ENCODE measurements at regions not wholly inside any gene's neighbourhood (a gene's known extent, or its start where the extent isn't known, plus 50 kb on each side); places are given as distances from the start of the nearest gene placed in this dataset.

DNA sequence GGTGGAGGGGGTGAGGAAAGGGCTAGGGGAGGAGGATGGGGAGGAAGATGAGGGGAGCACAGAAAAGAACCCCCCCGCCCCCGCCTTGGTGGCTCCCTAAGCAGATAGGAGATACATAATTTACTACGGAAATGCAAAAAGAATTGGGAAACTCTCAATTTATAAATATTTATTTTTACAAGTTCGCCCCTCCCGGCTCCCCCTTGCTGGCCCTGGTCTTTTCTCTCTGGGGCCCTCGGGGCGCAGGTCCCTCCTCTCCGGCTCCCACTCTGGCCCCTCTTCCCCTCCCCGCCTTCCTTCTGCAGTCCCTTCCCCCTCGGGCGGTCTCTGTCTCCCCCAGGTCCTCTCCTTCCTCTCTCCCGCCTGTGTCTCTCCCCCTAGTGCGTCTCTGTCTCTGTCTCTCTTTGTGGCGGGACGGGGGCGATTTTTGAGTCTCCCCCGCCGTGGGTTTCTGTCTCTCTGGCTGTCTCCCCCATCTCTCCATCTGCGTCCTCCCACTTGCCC lies 173.6 kb upstream of the IER5L start:
- DNase-seq = no peak

DNA sequence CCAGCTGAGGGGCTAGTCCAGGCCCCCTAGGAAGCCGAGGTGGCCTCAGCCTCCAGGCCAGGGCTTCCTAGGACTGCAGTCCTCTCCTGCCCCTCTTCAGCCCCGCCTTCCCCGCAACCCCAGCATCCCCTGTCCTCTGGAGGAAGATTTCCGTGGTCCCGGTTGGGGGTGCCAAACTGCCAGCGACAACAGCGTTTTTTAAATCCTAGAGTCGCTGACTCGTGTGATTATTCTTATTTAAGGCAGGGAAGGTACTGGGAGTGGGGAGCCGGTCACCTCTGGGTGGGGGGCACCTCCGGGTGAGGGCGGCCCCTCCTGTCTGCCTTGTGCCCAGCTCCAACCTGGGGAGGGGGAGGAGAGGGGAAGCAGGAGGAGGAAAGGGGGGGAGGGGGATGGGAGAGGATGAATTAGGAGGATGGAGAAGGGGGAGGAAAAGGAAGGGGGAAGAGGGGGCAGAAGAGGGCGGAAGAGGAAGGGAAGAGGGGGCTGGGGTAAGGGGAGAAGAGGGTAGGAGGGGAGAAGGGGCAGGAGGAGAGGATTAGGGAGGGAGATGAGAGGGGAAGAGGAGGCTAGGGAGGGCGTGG lies 173.1 kb upstream of the IER5L start:
- no peak for DNase-seq

DNA sequence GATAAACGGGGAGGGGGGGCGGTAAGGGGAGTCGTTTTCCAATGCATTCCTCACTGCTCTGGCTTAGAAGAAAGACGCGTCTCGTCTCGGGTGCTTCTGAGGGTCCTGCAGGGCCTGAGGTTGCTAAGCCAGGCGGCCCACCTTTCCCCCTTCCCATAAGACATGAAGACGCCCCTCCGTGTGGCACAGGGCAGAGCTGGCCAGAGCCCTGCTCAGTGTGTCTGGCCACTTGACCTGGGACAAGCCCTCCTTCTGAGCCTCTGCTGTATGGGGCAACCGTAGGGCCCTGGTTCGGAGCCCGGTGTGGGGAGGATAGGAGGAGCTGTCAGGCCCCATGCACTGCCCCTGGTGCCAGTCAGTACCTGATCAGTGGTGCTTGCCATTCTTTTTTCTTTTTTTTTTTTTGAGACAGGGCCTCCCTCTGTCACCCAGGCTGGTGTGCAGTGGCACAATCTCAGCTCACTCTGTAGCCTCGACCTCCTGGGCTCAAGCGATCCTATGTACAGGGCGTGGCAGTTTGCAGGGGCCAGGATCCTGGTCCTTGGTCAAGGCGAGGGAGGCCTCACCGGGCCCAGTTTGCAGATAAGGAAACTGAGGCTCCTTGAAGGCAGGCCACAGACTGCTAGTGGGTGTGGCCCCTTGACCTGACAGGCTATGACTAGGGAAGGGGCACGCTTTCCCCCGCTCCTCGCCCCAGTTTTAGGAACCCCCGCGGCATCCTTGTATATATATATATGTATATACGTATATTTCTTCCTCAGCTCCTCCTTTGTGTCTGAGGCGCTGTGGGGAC lies 172.3 kb upstream of the IER5L start:
- DNase-seq = no peak

DNA sequence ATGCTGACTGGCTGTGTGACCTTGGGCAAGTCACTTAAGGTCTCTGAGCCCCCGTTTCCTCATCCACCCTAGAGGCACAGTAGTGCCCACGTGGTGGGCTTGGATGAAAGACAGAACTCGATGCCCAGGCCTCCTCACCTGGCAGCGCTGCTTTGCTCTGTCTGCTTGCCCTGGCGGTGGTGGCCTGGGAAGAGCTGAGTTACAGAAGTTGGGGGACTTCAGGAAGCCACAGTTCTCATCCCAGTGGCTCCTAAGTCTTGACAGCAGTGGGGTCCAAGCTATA lies 171.5 kb upstream of the IER5L start:
- DNase-seq = no peak

DNA sequence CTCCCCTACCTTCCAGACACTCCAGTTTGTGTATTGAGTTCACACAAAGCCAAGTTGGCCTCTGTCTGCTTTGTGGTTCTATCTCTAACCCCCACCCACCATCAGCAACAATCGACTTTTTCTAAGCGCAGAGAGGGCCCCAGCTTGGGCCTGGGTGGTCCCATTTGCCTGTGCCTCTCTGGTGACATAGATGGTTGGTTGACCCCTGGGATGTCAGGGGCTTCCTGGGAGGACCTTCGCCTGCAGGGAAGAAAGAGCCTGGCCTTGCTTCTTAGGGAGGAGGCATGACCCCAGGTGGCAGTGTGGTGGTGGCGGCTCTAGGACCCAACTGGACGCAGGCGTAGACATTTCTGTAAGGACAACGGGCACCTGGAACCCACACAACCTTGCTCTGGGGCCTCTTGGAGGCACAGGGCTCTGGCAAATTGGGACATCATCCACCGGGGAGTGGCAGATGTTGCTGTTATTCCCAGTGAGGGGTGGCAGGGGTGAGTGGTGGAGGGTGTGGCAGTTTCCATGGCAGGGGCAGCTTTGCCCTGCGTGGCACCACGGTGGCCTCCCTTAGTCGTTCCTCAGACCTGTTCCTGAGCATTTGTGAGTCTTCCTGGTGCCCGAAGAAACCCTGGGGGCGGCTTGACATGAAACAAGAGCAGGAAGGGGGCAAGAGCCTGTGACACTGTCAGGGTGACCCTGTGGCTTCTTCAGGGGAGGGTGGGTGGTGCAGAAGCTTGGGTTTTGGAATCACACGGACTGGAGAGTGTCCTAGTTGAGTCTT lies 171.0 kb upstream of the IER5L start:
- no peak for DNase-seq

DNA sequence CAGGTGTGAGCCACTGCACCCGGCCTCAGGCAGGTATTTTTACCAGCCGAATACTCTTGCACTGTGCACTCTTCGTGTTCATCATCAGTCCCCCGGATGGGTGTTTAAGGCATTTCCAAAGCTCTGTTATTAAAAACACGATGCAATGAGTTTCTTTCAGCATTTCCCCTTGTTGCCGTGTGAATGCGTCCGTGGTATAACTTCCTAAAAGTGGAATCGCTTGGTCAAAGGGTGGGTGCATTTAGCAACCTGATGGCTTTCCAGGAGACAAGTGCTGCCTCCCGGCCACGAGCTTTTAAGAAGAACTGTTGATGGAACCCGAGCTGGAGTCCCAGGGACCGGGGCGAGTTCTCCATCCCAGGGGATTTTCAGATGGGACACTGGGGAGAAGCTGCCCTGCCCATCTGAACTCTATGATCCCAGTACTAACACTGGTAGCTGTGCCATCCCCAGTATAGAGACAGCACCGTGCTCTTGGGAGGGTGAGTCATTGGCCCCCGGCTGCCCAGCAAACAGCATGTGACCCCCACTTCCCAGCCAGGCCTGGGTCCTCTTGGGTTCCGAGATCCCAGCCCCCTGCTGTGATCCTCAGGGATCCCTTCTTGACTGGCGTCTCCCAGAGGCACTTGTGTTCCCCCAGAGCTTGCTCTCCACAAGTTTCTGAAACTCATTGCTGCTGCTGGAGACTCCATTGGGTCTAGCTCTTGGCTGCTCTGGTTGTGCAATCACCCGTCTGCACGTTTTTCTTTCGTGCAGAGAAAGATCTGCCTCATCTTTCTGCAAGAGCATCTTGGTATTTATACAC lies 169.5 kb upstream of the IER5L start:
- no peak for DNase-seq

DNA sequence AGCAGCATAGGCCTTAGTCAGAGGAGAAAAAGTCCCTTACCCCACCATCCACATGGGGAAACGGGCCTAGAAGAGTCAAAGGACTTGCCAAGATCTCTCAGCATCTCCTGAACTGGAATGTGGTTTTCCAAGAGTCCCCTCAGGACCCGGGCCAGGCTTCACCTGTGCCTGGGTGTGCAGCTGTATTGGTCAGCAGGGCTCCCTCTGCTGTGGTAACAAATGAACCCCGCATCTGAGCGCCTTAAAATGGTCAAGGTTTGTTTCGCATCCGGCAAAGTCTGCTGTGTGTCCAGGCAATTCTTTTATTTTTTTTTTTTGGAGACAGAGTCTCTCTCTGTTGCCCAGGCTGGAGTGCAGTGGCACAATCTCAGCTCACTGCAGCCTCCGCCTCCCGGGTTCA lies 168.0 kb upstream of the IER5L start:
- DNase-seq = no peak

DNA sequence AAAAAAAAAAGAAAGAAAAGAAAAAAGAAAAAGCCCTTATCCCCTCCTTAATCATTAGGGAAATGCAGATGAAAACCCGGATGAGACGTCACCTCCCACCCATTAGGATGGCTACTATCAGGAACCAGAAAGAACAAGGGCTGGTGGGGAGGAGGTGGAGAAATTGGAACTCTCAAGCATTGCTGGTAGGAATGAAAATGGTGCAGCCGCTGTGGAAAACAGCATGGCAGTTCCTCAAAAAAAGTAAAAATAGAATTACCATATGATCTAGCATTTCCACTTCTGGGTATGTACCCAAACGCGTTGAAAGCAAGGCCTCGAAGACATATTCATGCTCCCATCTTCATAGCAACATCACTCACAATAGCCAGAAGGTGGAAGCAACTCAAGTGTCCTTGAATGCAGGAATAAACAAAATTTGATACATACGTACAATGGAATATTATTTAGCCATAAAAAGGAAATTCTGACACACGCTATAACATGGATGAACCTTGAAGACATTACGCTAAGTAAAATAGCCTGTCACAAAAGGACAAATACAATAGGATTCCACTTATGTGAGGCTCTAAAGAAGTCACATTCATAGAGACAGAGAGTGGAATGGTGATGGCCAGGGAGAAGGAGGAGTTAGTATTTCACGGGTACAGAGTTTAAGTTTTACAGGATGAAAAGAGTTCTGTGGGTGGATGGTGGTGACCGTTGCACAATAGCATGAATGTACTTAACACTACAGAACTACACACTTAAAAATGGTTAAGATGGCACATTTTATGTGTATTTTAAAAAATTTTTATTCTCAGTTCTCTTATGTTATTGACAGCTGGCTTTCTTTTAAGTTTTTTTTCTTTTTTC lies 166.8 kb upstream of the IER5L start:
- DNase-seq = no peak

DNA sequence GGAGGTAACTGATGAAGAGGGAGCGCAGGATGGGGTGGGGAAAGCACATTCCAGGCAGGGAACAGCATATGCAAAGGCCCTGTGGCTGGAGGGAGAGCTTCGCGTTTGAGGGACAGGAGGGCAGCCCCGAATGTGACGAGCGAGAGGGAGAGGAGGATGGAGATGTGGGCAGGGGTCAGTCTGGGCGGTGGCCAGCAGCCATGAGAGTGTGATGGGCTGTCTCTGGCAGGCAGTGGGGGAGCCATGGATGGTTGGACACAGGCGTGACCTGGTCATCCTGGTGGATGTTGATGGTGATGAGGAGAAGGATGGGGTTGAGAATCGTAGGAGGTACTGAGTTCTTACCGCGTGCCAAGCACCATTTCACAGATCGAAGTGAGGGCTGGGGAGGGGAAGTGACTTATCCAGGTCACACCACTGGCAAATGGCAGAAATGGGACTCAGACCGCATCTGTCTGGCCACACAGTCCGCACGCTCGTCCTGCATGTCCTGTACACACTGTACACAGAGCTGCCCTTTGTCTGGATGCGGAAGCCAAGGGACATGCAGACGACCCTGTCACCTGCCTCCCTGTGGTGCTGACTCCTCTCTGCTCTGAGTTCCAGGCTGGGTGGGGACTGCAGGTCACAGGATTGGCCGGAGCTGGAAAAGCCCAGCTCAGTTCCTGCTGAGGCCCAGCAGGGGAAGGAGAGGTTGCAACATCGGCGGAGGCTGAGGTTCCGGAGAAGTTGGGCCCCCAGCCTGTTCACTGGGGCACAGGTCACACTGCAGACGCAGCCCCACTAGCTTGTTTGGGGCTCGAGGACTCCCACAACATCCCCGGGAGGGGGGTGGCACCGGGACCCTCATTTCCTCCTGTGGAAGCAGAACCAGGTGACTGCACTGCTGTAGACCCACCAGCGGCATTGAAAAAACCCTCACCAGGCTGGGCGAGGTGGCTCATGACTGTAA lies 165.6 kb upstream of the IER5L start:
- DNase-seq = no peak

DNA sequence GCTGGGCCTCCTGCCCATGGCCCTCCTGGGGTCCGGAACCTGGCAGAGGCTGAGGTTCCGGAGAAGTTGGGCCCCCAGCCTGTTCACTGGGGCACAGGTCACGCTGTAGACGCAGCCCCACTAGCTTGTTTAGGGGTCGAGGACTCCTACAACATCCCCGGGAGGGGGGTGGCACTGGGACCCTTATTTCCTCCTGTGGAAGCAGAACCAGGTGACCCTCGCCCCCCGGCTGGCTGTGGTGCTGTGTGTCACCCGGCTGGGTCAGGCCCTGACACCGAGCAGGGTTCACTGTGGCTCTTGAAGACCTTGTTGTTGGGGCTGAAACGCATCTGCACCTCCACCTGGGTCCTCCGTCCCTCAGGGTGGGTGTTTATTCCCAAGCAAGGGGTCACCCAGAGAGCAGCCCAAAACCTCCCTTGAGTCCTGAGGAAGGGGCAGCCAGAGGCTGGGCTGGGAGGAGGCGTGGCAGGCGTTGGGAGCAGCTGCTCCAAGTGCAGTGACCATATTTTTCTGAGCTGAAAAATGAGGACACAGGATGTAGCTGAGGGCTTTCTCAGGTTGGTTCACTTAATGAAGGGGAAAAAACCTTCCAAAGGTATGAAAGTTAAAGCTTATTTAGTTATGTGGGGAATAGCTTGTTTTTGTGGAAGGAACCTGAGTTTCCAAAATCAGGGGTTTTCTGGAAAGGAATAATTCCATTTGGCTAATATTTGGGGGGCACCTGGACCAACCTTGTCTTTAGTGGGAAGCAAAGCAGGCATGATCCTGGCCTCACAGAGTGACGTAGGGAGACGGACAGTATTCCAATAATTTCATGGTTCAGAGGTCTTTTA lies 164.7 kb upstream of the IER5L start:
- no peak for DNase-seq

DNA sequence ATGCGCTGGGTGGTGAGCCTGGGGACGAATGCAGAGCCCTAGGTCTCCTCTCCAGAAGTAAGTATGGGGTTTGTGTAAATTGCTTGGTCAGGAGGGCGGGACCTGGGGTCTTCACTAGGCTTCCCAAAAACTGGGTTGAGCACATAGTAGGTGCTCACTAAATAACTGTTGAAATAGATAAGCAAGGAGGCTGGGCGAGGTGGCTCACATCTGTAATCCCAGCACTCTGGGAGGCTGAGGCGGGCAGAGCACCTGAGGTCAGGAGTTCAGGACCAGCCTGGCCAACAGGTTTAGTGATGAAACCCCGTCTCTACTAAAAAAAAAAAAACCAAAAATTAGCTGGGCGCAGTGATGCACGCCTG lies 163.9 kb upstream of the IER5L start:
- DNase-seq = no peak

DNA sequence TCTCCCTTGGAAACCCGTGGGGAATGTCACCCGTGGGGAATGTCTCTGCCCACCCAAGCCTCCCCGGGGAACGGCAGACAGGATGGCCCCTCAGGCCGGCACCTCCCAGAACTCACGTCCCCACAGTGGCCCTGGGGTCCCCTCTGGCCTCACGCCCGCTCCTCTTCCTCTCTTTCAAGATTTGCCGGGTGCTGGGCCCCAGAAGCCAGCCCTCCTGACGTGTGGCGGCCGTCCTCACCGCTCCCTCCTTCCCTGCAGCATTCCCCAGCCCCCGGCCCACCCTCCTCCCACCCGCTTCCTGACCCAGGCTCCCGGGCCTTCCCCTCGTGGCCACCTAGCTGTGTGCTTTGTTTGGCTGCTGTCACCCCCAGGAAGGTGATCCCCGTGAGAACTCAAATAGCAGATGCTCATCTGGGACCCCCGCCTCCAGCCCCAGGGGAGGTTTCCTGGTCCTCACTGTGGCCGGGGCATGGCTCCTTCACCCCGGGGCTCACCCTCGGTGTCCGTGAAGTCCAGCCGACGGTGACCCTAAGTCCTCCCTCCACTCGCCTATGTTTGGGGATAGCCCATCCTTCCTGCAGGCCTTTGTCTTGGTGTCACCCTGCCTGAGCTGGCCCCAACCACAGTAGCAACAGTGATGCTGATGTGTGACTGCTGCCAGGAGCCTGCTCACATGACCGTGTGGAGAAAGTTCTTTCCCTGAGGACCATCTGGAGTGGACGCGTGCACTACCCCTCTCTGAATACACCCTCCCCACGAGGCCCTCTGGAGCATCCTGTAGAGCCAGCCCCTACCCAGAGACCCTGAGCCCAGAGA lies 163.3 kb upstream of the IER5L start:
- no peak for DNase-seq

DNA sequence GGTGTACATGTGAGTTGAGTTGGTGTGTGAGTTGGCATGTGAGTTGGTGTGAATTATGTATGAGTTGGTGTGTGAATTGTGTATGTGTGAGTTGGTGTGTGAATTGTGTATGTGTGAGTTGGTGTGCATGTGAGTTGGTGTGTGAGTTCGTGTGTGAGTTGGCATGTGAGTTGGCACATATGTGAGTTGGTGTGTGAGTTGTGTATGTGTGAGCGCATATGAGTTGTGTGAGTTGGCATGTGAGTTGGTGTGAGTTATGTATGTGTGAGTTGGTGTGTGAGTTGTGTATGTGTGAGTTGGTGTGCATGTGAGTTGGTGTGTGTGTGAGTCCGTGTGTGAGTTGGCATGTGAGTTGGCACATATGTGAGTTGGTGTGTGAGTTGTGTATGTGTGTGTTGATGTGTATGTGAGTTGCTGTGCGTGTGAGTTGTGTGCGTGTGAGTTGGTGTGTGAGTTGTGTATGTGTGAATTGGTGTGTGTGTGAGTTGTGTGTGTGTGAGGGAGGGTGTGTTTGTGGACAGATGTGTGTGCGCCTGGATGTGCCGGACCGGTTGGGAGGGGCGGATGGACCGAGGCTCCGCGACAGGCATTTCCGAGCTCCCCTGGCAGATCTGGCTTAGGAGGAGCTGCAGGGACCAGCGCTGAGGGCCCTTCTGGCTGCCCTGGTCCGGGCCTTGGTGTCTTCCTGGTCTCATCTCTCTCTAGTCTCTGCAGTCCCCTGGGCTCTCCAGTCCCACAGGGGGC lies 162.5 kb upstream of the IER5L start:
- no peak for DNase-seq

DNA sequence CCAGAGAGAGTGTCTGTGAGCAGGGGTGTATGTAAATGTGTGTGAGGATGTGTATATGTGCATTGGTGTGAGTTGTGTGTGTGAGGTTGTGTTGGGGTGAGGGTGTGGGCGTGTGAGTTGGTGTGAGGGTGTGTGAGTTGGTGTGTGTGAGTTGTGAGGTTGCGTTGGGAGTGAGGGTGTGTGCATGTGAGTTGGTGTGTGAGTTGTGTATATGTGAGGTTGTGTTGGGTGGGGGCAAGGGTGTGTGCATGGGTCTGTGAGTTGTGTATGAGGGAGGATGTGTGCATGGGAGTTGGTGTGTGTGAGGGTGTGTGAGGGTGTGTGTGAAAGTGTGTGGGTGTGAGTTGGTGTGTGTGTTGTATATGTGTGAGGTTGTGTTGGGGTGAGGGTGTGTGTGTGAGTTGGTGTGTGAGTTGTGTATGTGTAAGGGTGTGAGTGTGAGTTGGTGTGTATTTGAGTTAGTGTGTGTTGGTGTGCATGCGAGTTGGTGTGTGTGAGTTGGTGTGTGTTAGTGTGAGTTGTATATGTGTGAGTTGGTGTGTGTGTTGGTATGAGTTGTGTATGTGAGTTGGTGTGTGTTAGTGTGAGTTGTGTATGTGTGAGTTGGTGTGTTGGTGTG lies 161.6 kb upstream of the IER5L start:
- DNase-seq = no peak

DNA sequence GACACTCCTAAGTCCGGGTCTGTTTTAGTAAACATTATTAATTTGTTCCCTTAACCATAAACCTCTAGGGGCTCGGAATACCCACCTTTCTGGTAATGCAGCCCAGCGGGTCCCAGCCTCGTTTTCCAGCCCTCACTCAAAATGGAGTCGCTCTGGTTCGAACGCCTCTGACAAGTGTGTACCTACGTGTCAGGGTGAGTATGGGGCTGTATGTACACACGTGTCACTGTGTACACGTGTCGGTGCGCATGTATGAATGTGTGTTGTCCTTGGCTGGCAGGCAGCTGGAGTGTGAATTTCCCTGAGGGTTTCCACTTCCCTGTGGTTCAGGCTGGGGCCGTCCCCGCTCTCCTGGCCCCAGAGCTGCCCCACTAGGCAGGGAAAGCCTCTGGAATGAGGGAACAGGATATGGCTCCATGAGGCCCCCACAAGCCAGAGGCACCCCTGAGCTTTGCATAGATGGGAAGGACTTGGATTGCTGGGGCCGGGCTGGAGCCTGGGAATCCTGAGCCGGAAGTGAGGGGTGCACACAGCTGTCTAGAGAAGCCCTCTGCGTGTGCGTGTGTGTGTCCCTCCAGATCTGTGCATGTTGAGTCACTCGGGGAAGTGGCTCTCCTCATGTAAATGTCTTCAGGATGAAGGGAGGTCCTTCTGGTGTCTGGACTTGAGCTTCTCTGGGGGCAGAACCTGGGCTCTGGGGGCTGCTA lies 160.8 kb upstream of the IER5L start:
- no peak for DNase-seq

DNA sequence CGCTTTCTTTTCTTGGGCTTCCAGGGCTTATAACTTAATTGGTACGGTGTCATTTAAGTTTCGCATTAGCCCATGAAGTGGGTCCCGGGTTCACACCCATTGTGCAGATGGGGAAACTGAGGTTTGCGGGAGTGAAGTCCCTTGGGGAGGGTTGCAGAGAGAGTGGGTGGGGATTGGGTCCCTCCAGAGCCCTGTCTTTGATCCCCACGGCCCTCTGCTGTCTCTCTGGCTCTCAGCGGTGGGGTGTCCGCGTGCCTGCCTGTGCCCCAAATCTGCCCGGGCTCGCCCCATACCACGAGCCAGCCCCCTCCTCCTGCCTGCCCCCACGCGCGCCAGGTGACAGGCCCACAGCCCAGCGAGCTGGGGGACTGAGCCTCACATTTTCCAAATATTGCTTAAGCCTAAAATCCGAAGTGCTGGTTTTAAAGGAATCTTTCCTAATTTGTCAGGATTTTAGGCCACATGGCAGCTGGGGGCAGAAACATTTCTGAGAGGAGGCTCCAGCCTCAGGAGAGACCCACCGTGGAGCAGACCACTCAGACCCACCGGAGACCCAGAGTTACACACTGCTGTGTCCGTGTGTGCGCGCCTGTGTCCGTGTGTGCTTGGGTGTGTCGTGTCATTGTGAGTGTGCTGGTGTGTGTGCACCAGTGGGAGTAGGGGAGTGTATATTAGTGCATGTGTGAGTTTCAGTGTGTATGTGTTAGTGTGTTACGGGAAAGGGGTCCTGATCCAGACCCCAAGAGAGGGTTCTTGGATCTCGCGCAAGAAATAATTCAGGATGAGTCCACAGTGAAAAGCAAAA lies 159.5 kb upstream of the IER5L start:
- DNase-seq = no peak

Measured in activated gamma-delta T cell treated with Interleukin-2 at 50 U/mL for 16 hours (primary cell).